ENCODE measurements at regions not wholly inside any gene's neighbourhood (a gene's known extent, or its start where the extent isn't known, plus 50 kb on each side); places are given as distances from the start of the nearest gene placed in this dataset.

DNA sequence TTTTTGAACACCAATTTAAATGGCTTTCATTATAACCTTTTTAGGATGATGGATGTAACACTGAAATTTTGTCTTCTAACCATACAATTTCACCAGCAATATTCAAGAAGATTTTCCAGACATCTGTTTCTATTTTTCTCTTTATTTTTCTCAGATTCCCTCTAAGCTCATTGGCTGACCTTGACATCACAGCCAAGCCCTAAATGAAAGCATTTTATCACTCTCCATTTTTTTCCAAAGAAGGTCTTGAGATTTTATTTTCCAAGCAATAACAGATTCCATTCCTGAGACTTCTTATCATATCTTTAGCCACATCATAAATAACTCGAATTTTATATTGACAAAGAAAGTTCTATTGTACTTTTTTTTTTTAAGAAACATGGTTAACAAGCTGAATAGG lies 392.6 kb upstream of the THBS1 start:
- DNase-seq (ENCODE audit: low read depth), result no peak
- no peak overlapping the region for H3K4me3 ChIP-seq (ENCODE audit: low read depth, low read length)
- TF ChIP-seq CTCF (IDR thresholded peaks at IDR 0.05; ENCODE audit: insufficient read depth, low read depth, low read length, missing control alignments), result no peak

DNA sequence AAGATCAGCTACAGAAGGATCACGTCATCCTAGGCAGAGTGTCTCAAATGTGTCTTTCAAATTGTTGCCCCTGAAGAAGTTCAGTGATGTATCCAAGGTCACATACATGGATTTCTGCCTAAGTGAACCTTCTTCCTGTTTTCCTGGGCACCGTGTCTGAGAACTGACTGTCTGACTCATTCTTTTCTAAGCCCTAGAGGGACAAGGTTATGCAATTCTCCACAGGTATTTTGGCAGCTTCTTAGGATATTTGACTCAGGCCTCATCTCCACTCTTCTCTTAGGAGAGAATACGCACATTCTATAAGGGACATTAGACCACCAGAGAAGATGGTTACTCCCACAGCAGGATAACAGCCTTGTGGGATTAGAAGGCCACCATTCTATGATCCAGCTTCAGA lies 391.9 kb upstream of the THBS1 start:
- H3K4me3 ChIP-seq (ENCODE audit: low read depth, low read length), result no peak overlapping the region
- no peak for TF ChIP-seq CTCF (IDR thresholded peaks at IDR 0.05; ENCODE audit: insufficient read depth, low read depth, low read length, missing control alignments)
- DNase-seq (ENCODE audit: low read depth), result no peak

- no peak for TF ChIP-seq CTCF (IDR thresholded peaks at IDR 0.05; ENCODE audit: insufficient read depth, low read depth, low read length, missing control alignments)
- no peak for DNase-seq (ENCODE audit: low read depth)
- no peak overlapping the region for H3K4me3 ChIP-seq (ENCODE audit: low read depth, low read length)
Measured at GRCh38 chr15:39191871-39192291, 389.0 kb upstream of the THBS1 start.

- no peak for DNase-seq (ENCODE audit: low read depth)
- H3K4me3 ChIP-seq (ENCODE audit: low read depth, low read length), result no peak overlapping the region
- no peak for TF ChIP-seq CTCF (IDR thresholded peaks at IDR 0.05; ENCODE audit: insufficient read depth, low read depth, low read length, missing control alignments)
Measured at GRCh38 chr15:39192351-39192750, 388.5 kb upstream of the THBS1 start.

GRCh38 chr15:39192979-39193560 lies 387.8 kb upstream of the THBS1 start:
- TF ChIP-seq CTCF (IDR thresholded peaks at IDR 0.05; ENCODE audit: insufficient read depth, low read depth, low read length, missing control alignments), result no peak
- DNase-seq (ENCODE audit: low read depth), result no peak
- H3K4me3 ChIP-seq (ENCODE audit: low read depth, low read length), result no peak overlapping the region

DNA sequence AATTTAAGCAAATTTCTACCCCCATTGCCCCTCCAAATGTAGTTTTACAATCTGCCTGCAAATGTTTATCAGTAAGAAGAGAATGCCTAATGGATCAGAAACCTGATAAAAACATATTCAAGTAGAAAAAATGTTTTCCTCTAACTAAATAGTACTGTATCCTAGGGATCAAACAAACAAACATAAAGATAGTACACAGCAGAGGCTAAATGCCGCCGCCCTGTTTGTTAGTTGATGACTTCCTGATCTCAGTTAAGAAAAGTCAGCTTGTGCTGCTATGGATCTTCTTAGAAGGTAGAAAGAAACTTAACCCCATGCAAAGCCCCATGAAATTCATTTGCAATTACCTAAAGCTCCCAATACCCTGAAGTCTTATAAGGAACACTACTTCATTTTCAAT lies 387.3 kb upstream of the THBS1 start:
- DNase-seq (ENCODE audit: low read depth), result no peak
- no peak overlapping the region for H3K4me3 ChIP-seq (ENCODE audit: low read depth, low read length)
- TF ChIP-seq CTCF (IDR thresholded peaks at IDR 0.05; ENCODE audit: insufficient read depth, low read depth, low read length, missing control alignments), result no peak

DNA sequence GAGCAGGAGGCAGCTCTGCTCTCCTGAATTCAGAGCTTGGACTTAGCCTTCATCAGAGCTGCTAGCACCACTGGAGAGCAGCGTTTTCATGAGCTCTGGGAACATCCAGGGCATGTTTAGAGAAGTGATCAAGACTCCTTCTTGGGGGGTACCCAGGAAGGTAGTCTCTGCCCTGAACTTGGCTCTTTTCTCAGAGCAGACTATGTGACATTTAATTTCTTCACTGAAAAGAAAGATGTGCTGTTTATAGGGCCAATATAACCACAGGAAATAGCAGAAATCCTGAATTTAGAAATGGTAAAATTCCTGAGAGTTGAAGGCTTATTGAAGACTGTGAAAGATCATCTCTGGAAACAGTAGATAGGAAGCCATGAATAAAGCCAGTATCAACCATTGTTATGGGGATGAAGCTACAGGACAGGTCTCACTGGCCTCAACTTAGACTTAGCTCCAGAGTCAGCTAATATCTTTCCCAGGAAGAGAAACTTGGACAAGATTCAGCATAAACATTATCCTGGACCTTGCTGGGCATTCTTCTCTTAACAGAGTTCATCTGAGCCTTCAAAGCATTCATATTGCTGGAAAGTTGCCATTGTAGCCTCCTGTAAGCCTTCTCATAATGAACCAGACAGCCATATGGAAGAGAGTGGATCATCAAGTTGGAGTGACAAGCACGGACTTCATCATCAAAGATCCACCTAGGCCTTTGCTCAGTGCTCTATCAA lies 386.6 kb upstream of the THBS1 start:
- TF ChIP-seq CTCF (IDR thresholded peaks at IDR 0.05; ENCODE audit: insufficient read depth, low read depth, low read length, missing control alignments), result no peak
- no peak overlapping the region for H3K4me3 ChIP-seq (ENCODE audit: low read depth, low read length)
- no peak for DNase-seq (ENCODE audit: low read depth)

Data from GM12865 (cell line).